OCI-LY1 (cell line): ENCODE measurements at regions not wholly inside any gene's neighbourhood (a gene's known extent, or its start where the extent isn't known, plus 50 kb on each side); places are given as distances from the start of the nearest gene placed in this dataset.

Experiments used
- H2AFZ ChIP-seq: fragments of 200-600 bp; sonication (generic), shearing (Covaris generic); 2 replicates; pipeline ENCODE4 v1.6.0; 2014; ENCODE audit warnings: antibody characterized with exemption, mild to moderate bottlenecking, low read length
- H3F3A ChIP-seq: fragments of 200-600 bp; sonication (generic), shearing (Covaris generic); 2 replicates; pipeline ENCODE4 v1.6.0; 2014; ENCODE audit warnings: mild to moderate bottlenecking, antibody characterized with exemption, low read length, moderate library complexity; ENCODE audit not compliant: insufficient read depth
- H3K27ac ChIP-seq: fragments of 200-600 bp; sonication (generic); 2 replicates; pipeline ENCODE4 v1.5.1; 2014; ENCODE audit warnings: low read length, mixed run types, mild to moderate bottlenecking, low read depth; ENCODE audit not compliant: poor library complexity, severe bottlenecking
- H3K27me3 ChIP-seq: fragments of 200-600 bp; sonication (generic); 2 replicates; pipeline ENCODE4 v1.6.0; 2014; ENCODE audit warnings: antibody characterized with exemption, mild to moderate bottlenecking, low read length, moderate library complexity; ENCODE audit not compliant: insufficient read depth
- H3K36me3 ChIP-seq: fragments of 200-600 bp; sonication (generic); 2 replicates; pipeline ENCODE4 v1.6.1; 2014; ENCODE audit warnings: mild to moderate bottlenecking, antibody characterized with exemption, low read length, moderate library complexity, mixed read lengths; ENCODE audit not compliant: insufficient read depth
- H3K4me1 ChIP-seq: fragments of 200-600 bp; sonication (generic); 2 replicates; pipeline ENCODE4 v1.5.1; 2014; ENCODE audit warnings: mild to moderate bottlenecking, low read length, moderate library complexity; ENCODE audit not compliant: insufficient read depth, severe bottlenecking
- H3K4me2 ChIP-seq: fragments of 200-600 bp; sonication (generic), shearing (Covaris generic); 2 replicates; pipeline ENCODE4 v1.6.1; 2014; ENCODE audit warnings: low read length
- H3K4me3 ChIP-seq: fragments of 200-600 bp; sonication (generic); 2 replicates; pipeline ENCODE4 v1.5.1; 2014; ENCODE audit warnings: low read length, low read depth, mild to moderate bottlenecking, mixed read lengths; ENCODE audit not compliant: poor library complexity, severe bottlenecking
- H3K79me2 ChIP-seq: fragments of 200-600 bp; shearing (Covaris generic); 2 replicates; pipeline ENCODE4 v1.6.1; 2016; ENCODE audit warnings: mixed run types, low read length, mixed read lengths; ENCODE audit not compliant: insufficient read depth
- H3K9ac ChIP-seq: fragments of 200-600 bp; sonication (generic), shearing (Covaris generic); 2 replicates; pipeline ENCODE4 v1.6.1; 2014; ENCODE audit warnings: mild to moderate bottlenecking, low read length, mixed read lengths
- H3K9me2 ChIP-seq: fragments of 200-600 bp; sonication (generic), shearing (Covaris generic); 2 replicates; pipeline ENCODE4 v1.6.1; 2014; ENCODE audit warnings: low read depth, mild to moderate bottlenecking, low read length, mixed read lengths
- H3K9me3 ChIP-seq: fragments of 200-600 bp; shearing (Covaris generic); 2 replicates; pipeline ENCODE4 v1.6.1; 2014; ENCODE audit warnings: low read length, mixed read lengths
- H4K20me1 ChIP-seq: fragments of 200-600 bp; sonication (generic), shearing (Covaris generic); 2 replicates; pipeline ENCODE4 v1.6.0; 2016; ENCODE audit warnings: mild to moderate bottlenecking, low read length; ENCODE audit not compliant: insufficient read depth
- CTCF ChIP-seq: fragments of 200-600 bp; sonication (generic), shearing (Covaris generic); IDR thresholded peaks from 2 replicates; pipeline ENCODE4 v1.5.1; 2017; ENCODE audit warnings: mild to moderate bottlenecking, antibody characterized with exemption, low read length, moderate library complexity, mixed read lengths
- EZH2 ChIP-seq: fragments of 200-600 bp; sonication (generic), shearing (Covaris generic); IDR thresholded peaks from 2 replicates; pipeline ENCODE4 v1.8.0; 2017; ENCODE audit warnings: borderline replicate concordance, mixed run types, mild to moderate bottlenecking, antibody characterized with exemption, low read length, moderate library complexity, mixed read lengths

GRCh38 chr1:58890113-58890512, 106.3 kb upstream of the JUN start:
- Histone ChIP-seq H3K27ac (no peak overlapping the region), H3K9me2 (no peaks in the 10 kb centered on the region), H3K9ac (no peak overlapping the region), H3K4me2 (no peak overlapping the region), H4K20me1 (no peaks in the 10 kb centered on the region), H3F3A (no peaks in the 10 kb centered on the region), H3K4me3 (no peak overlapping the region), H3K4me1 (peaks cover 10% of the 10 kb centered on the region), H3K36me3 (no peaks in the 10 kb centered on the region), H3K9me3 (no peaks in the 10 kb centered on the region), H3K79me2 (no peaks in the 10 kb centered on the region), H3K27me3 (no peaks in the 10 kb centered on the region), H2AFZ (no peak overlapping the region)
- TF ChIP-seq EZH2 (no peak), CTCF (no peak)

GRCh38 chr1:58890609-58891008, 106.8 kb upstream of the JUN start:
- no peak overlapping the region for H3K4me2 ChIP-seq
- H3K4me1 ChIP-seq, result peaks cover 5% of the 10 kb centered on the region
- H3K27ac ChIP-seq, result no peak overlapping the region
- H3F3A ChIP-seq, result no peaks in the 10 kb centered on the region
- H2AFZ ChIP-seq, result no peak overlapping the region
- H4K20me1 ChIP-seq, result no peaks in the 10 kb centered on the region
- no peaks in the 10 kb centered on the region for H3K9me3 ChIP-seq
- H3K9ac ChIP-seq, result no peak overlapping the region
- no peak overlapping the region for H3K4me3 ChIP-seq
- no peaks in the 10 kb centered on the region for H3K9me2 ChIP-seq
- H3K79me2 ChIP-seq, result no peaks in the 10 kb centered on the region
- H3K36me3 ChIP-seq, result no peaks in the 10 kb centered on the region
- TF ChIP-seq EZH2 (no peak), CTCF (no peak)
- no peaks in the 10 kb centered on the region for H3K27me3 ChIP-seq

GRCh38 chr1:58891347-58891746, 107.5 kb upstream of the JUN start:
- no peaks in the 10 kb centered on the region for H3K27me3 ChIP-seq
- H3F3A ChIP-seq, result no peaks in the 10 kb centered on the region
- no peak for TF ChIP-seq CTCF
- no peak for TF ChIP-seq EZH2
- H3K4me1 ChIP-seq, result no peaks in the 10 kb centered on the region
- no peak overlapping the region for H3K9ac ChIP-seq
- H3K36me3 ChIP-seq, result no peaks in the 10 kb centered on the region
- no peak overlapping the region for H2AFZ ChIP-seq
- H3K27ac ChIP-seq, result no peak overlapping the region
- H3K79me2 ChIP-seq, result no peaks in the 10 kb centered on the region
- no peak overlapping the region for H3K4me2 ChIP-seq
- no peaks in the 10 kb centered on the region for H3K9me2 ChIP-seq
- H3K9me3 ChIP-seq, result no peaks in the 10 kb centered on the region
- H3K4me3 ChIP-seq, result no peak overlapping the region
- H4K20me1 ChIP-seq, result no peaks in the 10 kb centered on the region
